Stimulated activated effector memory CD8-positive, alpha-beta T cell treated with anti-CD3 and anti-CD28 coated beads, Interleukin-12 subunit alpha, Interleukin-12 subunit beta, amount 100 ng/mL, for 72 hours (primary cell): ENCODE measurements at regions not wholly inside any gene's neighbourhood (a gene's known extent, or its start where the extent isn't known, plus 50 kb on each side); places are given as distances from the start of the nearest gene placed in this dataset.
"Not testable (repeated sequence)": the region's sequence is repeated elsewhere in the genome, so short reads cannot be mapped to it uniquely, and the experiment has no call there.

Source experiments
- ATAC-seq: fragments of 150-1000 bp; cut with Tn5 transposase; 2 replicates; pipeline ENCODE4 v1.10.0; 2021
- DNase-seq, 2 donors: peaks; one replicate each; pipeline ENCODE4 v3.0.0; 2021 to 2022; ENCODE audit warnings: low spot score in 2 of 2
- H3K27ac Mint-ChIP-seq: one replicate; pipeline ENCODE4 v1.8.0; 2022; ENCODE audit warnings: mild to moderate bottlenecking, mixed read lengths
- H3K36me3 Mint-ChIP-seq: one replicate; pipeline ENCODE4 v1.8.0; 2022; ENCODE audit warnings: mild to moderate bottlenecking, mixed read lengths
- H3K4me1 Mint-ChIP-seq: one replicate; pipeline ENCODE4 v1.8.0; 2022; ENCODE audit warnings: mixed read lengths
- H3K4me3 Mint-ChIP-seq: one replicate; pipeline ENCODE4 v1.8.0; 2022; ENCODE audit warnings: mild to moderate bottlenecking, mixed read lengths
- H3K9me3 Mint-ChIP-seq: one replicate; pipeline ENCODE4 v1.8.0; 2022; ENCODE audit warnings: mixed read lengths

DNA sequence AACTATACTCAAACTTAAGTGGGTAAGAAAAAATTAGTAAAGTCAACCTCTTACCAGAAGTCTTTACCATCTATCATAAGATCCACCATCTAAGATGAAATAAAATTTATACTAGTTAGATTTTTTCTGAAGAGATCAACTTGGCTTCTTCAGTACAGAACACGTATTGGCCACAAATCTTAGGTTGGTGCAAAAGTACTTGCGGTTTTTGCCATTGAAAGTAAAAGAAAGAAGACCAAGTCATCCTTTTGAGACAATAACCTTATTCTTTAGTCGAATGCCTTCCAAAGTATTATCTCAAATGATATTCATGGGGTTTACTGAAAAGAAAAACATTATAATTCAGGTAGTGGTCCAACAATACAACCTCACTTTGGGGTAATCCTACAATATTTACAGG lies 292.6 kb upstream of the PTCHD4 start:
- no peak for DNase-seq
- Mint-ChIP-seq H3K9me3 (peaks cover 22% of the 10 kb centered on the region), H3K4me1 (no peaks in the 10 kb centered on the region), H3K36me3 (no peaks in the 10 kb centered on the region), H3K27ac (no peak overlapping the region), H3K4me3 (no peak overlapping the region)
- no peak for ATAC-seq

DNA sequence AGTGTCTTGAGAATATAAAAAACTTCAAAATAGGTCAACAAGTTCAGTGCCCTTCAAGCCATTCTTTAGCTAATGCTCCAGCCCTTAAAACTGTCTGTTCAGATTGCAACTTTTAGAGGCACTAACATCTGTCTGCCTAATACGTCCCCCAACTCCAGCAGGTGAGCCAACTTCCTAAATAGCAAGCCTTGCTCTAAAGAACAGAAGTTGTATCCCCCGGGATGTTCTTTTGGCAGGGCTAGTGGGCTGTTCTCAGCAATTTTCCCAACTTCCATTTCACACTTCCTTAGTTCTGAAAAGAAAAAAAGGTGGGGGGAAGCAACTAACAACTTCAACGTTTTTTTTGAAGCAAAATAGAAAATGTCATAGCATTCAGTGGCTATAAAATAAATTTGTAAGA lies 290.0 kb upstream of the PTCHD4 start:
- H3K9me3 Mint-ChIP-seq, result peaks cover 20% of the 10 kb centered on the region
- H3K36me3 Mint-ChIP-seq, result no peaks in the 10 kb centered on the region
- ATAC-seq, result no peak
- H3K27ac Mint-ChIP-seq, result no peak overlapping the region
- no peak overlapping the region for H3K4me3 Mint-ChIP-seq
- DNase-seq, result no peak
- no peaks in the 10 kb centered on the region for H3K4me1 Mint-ChIP-seq

DNA sequence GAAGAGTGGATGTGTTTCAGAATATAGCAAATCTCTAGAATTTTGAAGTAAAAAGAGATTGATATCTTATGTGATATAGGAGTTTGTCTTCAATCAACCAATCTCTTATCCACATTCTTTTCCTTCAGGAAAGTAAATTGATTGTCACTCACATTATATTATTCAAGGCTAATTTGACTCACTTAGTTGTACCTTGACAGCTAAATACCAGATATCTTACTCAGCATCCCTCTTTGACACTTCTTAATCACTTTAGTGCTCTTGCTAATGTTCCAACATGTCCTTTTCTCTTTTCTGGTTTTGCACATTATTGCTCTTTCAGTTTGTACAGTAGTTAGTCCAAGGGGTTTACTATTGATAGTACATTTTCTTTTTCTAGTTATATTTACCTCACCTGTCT lies 286.9 kb upstream of the PTCHD4 start:
- Mint-ChIP-seq H3K27ac (no peak overlapping the region), H3K9me3 (peaks cover 19% of the 10 kb centered on the region), H3K4me3 (no peak overlapping the region), H3K4me1 (no peaks in the 10 kb centered on the region), H3K36me3 (no peaks in the 10 kb centered on the region)
- ATAC-seq (no peak), DNase-seq (no peak)

DNA sequence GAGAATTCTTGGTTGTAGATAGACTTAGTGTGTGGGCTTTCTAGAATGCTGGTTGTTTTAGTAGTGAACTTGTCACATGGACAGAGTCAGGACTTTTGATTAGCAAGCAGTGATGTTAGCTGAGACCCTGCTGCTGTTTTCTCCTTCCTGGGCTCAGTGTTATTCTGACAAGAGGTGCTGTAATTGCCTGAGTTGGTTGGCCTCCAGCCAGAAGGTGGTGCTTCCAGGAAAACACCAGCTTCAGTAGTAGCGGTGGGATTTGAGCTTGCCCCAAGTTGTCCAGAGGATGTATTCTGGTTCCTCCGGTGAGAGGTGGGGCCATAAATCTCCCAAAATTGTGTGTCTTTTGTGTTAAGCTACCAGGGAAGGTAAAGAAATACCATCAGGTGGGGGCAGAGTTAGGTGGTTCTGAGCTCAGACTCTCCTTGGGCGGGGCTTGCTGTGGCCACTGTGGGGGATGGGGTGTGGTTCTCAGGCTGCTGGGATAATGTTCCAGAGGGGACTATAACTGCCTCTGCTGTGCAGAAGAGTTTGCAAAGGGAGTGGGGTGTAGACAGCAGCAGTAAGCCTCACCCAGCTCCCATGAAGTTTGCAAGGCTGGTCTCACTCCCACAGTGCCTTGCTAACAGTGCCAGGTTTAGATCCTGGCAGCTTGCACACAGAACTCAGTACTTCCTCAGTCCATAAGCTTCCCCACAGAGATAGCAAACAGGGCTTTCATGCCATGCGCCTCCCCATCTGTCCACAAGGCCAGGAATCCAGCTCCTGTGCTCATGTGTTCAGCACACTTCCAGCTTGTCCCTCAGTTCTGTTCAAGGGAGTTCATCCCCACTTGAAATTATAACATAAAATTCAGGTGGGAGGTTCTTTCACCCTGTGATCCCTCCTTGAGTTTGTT lies 278.4 kb upstream of the PTCHD4 start:
- DNase-seq, result no peak
- Mint-ChIP-seq H3K4me1 (no peaks in the 10 kb centered on the region), H3K4me3 (no peak overlapping the region), H3K27ac (no peak overlapping the region), H3K9me3 (peaks cover 13% of the 10 kb centered on the region), H3K36me3 (no peaks in the 10 kb centered on the region)
- ATAC-seq, result no peak

DNA sequence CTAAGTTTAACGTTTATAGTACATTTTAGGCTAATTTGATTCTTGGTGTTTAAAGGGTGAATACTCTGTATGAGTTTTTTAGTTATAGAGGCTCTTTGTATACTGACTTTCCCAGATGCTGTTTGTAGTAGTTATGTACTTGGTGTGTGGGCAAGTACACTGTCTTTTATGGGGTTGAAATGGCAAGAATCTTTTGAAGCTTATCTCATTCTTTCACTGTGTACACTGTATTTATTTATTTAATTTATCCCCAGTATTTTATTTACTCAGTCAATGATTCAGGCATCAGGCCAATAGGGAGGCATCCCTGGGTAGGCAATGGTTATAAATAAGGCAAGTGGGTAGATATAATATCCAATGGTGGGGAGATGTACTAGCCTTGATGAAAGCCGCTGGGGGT lies 277.0 kb upstream of the PTCHD4 start:
- H3K36me3 Mint-ChIP-seq, result no peaks in the 10 kb centered on the region
- no peak overlapping the region for H3K4me3 Mint-ChIP-seq
- DNase-seq, result no peak
- no peak for ATAC-seq
- H3K9me3 Mint-ChIP-seq, result peaks cover 16% of the 10 kb centered on the region
- no peaks in the 10 kb centered on the region for H3K4me1 Mint-ChIP-seq
- H3K27ac Mint-ChIP-seq, result no peak overlapping the region

DNA sequence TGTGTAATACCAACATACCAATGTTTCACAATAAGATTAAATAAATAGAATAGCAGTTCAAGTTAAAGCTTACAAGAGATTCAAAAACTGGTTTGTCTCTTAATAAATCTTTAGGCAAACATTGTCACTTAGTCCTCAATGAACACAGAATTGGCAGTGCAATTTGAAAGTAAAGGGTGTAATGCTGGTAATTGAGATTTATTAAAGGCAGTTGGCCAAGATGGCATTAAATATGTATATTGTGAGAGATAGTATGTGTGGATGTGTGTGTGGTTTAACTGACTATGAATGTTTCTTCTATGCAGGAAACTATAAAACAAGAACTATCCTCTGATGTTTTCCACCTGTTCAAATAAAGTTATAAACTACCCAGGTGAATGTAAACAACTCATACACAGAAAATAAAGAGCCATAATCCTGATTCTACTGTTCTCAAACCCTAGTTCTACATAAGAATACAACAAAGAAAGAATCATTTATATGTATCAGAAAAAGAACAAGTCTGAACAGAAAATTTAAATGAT lies 267.9 kb upstream of the PTCHD4 start:
- ATAC-seq, result no peak
- H3K4me1 Mint-ChIP-seq, result no peaks in the 10 kb centered on the region
- DNase-seq, result no peak
- no peak overlapping the region for H3K4me3 Mint-ChIP-seq
- peaks cover 26% of the 10 kb centered on the region for H3K9me3 Mint-ChIP-seq
- no peaks in the 10 kb centered on the region for H3K36me3 Mint-ChIP-seq
- H3K27ac Mint-ChIP-seq, result no peak overlapping the region

DNA sequence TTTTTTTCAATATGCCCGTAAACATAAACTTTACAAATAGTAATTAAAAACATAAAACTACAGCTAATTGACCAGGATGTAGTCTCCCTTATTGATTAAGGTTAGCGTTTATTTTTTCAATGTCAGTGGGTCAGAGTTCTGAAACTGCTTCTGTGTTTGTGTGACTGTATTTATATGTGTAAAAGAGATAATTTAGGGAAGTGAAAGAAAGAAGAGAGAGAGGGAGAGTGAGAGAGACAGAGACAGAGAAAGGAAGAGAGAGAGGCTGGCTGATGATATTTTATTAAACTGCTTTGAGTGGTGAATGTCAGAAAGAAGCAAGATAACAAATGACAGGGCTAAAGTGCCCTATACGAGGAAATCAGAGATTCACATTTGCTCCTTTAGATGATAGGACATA lies 266.1 kb upstream of the PTCHD4 start:
- Mint-ChIP-seq H3K27ac (no peak overlapping the region), H3K9me3 (peaks cover 21% of the 10 kb centered on the region), H3K4me1 (no peaks in the 10 kb centered on the region), H3K4me3 (no peak overlapping the region), H3K36me3 (no peaks in the 10 kb centered on the region)
- DNase-seq, result no peak
- no peak for ATAC-seq

DNA sequence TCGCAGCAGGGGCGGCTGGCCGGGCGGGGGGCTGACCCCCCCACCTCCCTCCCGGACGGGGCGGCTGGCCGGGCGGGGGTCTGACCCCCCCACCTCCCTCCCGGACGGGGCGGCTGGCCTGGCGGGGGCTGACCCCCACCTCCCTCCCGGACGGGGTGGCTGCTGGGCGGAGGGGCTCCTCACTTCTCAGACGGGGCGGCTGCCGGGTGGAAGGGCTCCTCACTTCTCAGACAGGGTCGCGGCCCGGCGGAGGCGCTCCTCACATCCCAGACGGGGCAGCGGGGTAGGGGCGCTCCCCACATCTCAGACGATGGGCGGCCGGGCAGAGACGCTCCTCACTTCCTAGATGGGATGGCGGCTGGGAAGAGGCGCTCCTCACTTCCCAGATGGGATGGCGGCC lies 260.2 kb upstream of the PTCHD4 start:
- not testable (repeated sequence) for H3K9me3 Mint-ChIP-seq, H3K36me3 Mint-ChIP-seq, DNase-seq, ATAC-seq, H3K4me3 Mint-ChIP-seq, H3K27ac Mint-ChIP-seq, H3K4me1 Mint-ChIP-seq

DNA sequence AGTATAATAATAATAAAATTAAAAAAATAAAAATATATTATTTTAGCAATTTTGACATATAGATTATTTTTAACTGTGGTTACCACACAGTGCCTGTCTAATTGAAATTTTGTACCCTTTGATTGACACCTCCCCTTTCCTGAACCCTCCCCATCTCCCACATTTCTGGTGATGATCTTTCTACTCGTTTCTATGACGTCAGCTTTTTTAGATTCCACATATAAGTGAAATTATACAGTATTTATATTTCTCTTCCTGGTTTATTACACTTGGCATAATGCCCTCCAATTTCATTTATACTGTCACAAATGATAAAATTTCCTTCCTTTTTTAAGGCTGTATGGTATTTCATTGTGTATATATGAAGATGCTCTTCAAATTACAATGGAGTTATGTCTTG lies 258.1 kb upstream of the PTCHD4 start:
- no peaks in the 10 kb centered on the region for H3K4me1 Mint-ChIP-seq
- ATAC-seq, result no peak
- H3K9me3 Mint-ChIP-seq, result peaks cover 4% of the 10 kb centered on the region
- DNase-seq, result no peak
- no peaks in the 10 kb centered on the region for H3K36me3 Mint-ChIP-seq
- H3K27ac Mint-ChIP-seq, result no peak overlapping the region
- no peak overlapping the region for H3K4me3 Mint-ChIP-seq

DNA sequence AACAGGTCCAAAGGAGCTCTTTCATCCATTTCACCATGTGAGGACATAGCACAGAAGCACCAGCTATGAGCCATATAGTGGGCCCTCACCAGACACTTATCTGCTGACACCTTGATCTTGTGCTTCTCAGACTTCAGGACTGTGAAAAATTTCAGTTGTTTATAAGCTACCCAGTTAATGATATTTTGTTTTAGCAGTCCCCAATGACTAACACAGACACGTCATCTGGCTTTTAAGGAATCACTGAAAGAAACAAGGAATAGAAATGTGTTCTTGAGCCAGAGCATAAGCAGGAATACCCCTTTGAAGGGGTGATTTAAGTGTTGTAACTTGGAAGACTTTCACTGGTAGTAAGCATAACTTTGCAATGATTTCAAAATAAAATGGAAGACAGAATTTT lies 214.7 kb upstream of the PTCHD4 start:
- ATAC-seq, result no peak
- no peak overlapping the region for H3K4me3 Mint-ChIP-seq
- H3K36me3 Mint-ChIP-seq, result no peaks in the 10 kb centered on the region
- DNase-seq, result no peak
- H3K9me3 Mint-ChIP-seq, result peaks cover 14% of the 10 kb centered on the region
- H3K27ac Mint-ChIP-seq, result no peak overlapping the region
- H3K4me1 Mint-ChIP-seq, result no peaks in the 10 kb centered on the region

DNA sequence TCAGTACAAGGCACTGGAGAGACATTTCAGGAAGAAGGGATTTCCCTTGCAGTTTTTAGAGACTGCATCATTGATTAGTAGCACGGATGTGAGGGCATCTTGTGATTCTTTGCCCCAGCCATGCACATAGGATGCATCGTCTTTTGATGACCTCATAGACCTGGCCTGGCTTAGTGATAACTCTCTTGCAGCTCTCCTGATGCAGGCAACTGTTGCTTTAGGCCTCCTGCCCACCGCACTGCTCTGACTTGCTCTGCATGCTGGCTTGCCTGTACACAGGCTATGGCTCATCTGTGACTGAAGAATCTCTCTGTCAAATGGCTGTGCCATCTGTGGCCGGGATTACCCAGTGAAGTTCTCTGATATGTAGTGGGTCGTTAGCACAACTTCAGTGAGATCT lies 207.7 kb upstream of the PTCHD4 start:
- H3K4me3 Mint-ChIP-seq, result no peak overlapping the region
- ATAC-seq (no peak), DNase-seq (no peak)
- H3K36me3 Mint-ChIP-seq, result no peaks in the 10 kb centered on the region
- H3K4me1 Mint-ChIP-seq, result no peaks in the 10 kb centered on the region
- H3K9me3 Mint-ChIP-seq, result peaks cover 8% of the 10 kb centered on the region
- no peak overlapping the region for H3K27ac Mint-ChIP-seq

DNA sequence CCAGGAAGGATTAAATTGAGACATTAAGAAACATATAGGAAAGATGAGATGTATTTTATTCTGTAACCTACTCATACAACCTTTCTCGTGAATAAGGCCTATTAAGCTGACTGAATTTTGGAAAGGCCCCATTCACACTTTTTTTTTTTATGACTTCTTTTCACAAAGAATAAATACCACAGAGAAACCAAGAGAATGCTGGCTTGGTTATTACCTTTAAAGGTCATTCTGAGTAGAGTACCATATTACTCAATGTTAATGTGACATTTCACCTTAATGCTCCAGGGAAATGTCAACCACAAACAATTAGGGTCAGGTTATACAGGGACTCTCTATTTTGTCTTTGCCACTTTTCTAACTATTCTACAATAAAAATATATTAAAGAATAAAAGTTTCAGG lies 204.9 kb upstream of the PTCHD4 start:
- H3K36me3 Mint-ChIP-seq, result no peaks in the 10 kb centered on the region

DNA sequence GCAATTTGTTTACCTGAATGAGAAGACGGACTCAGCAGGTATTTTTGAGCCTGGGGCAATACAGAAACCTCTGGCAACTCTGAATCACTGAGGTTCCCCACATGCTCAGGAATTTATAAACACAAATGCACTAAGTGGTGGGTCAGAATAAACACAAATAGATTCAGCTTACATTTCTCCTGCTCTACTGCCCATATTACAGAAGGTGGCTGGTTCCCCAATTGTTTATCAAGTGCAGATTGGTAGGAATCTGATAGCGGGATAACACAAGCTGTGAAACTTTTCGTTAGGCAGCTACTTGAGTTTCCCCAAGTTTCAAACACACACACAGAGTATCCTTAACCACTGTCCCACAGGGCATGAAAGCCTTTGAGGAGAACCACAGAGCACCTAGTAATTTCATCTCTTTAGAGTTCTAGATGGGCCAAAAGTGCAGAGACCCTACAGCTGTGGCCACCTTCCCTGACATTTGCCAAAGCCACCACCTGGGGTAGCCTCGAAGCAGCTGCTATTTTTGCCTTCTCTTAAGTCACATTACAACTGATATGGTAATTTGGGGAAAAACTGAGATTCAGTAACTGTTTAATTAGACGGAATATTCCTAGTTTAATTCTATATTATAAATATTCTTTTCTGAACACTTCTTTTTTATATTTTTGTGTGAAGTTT lies 204.2 kb upstream of the PTCHD4 start:
- H3K4me1 Mint-ChIP-seq, result no peaks in the 10 kb centered on the region
- no peak overlapping the region for H3K27ac Mint-ChIP-seq
- ATAC-seq (no peak), DNase-seq (no peak)
- H3K9me3 Mint-ChIP-seq, result peaks cover 16% of the 10 kb centered on the region
- H3K4me3 Mint-ChIP-seq, result no peak overlapping the region
- no peaks in the 10 kb centered on the region for H3K36me3 Mint-ChIP-seq

More for the DNA sequence above, 204.9 kb upstream of the PTCHD4 start:
- Mint-ChIP-seq H3K4me3 (no peak overlapping the region), H3K27ac (no peak overlapping the region), H3K9me3 (peaks cover 16% of the 10 kb centered on the region), H3K4me1 (no peaks in the 10 kb centered on the region)
- ATAC-seq, result no peak
- no peak for DNase-seq

DNA sequence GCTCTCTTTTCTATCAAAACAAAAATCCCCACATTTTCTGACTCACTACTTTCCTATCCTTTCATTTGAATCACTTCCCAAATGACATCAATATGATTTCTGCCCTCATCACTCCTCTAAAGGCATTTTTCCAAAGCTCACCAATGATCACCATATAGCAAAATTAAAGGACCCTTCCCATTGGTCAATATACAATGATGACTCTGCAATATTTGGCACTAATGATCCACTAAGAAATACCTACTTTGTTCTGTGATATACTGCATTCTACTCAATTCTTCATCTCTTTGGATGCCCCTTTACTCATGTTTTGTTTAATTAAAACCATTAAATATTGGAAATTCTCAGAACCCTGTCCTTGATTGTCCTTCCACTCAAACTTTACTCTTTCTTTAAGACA lies 200.3 kb upstream of the PTCHD4 start:
- H3K27ac Mint-ChIP-seq, result no peak overlapping the region
- DNase-seq (no peak), ATAC-seq (no peak)
- H3K4me3 Mint-ChIP-seq, result no peak overlapping the region
- no peaks in the 10 kb centered on the region for H3K4me1 Mint-ChIP-seq
- H3K36me3 Mint-ChIP-seq, result no peaks in the 10 kb centered on the region
- peaks cover 11% of the 10 kb centered on the region for H3K9me3 Mint-ChIP-seq

DNA sequence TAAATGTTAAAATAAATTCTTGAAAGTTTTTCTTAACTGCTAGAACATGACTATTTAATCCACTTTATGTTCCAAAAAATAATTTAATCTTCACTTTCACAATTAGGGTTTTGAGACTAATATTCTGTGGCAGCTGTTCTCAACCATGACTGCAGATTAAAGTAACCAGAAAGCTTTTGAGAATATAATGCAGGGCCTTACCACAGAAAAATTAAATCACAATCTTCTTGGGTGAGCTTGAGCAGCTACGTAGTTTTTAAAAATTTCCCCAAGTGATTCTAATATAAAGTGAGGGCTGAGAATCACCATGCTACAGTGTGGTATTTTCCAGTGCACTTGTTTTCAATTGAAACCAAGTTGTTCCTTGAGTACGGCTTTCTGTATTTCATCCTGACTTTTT lies 196.6 kb upstream of the PTCHD4 start:
- no peak for DNase-seq
- H3K4me1 Mint-ChIP-seq, result no peaks in the 10 kb centered on the region
- H3K4me3 Mint-ChIP-seq, result no peak overlapping the region
- peaks cover 17% of the 10 kb centered on the region for H3K9me3 Mint-ChIP-seq
- ATAC-seq, result no peak
- no peaks in the 10 kb centered on the region for H3K36me3 Mint-ChIP-seq
- H3K27ac Mint-ChIP-seq, result no peak overlapping the region

DNA sequence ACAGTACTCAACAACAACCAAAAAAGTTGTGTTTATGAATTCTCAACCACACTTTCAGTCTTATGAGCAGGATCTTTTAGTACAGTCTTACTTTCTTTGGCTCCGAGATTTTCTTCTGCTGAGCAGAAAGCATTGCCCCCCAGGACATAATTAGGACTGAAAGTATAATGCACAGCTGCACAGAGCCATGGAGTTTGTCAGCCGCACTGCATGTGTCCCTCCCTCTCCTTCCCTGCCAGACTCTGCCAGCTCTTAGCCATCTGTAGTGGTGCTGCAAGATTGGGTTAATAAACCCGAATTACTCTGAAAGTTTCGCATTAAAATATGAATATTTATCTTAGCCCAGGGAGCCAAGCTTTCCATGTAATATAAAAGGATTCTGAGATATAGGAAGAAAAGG lies 179.6 kb upstream of the PTCHD4 start:
- no peaks in the 10 kb centered on the region for H3K36me3 Mint-ChIP-seq
- DNase-seq (no peak), ATAC-seq (no peak)
- H3K9me3 Mint-ChIP-seq, result peaks cover 13% of the 10 kb centered on the region
- H3K27ac Mint-ChIP-seq, result no peak overlapping the region
- H3K4me3 Mint-ChIP-seq, result no peak overlapping the region
- no peaks in the 10 kb centered on the region for H3K4me1 Mint-ChIP-seq
